Heart left ventricle (tissue), 13 donors: ENCODE measurements at regions not wholly inside any gene's neighbourhood (a gene's known extent, or its start where the extent isn't known, plus 50 kb on each side); places are given as distances from the start of the nearest gene placed in this dataset.

Experiments
- POLR2A ChIP-seq, 2 donors: fragments of 450-650 bp; IDR thresholded peaks; one replicate each; pipeline ENCODE4 v1.6.1; 2017; ENCODE audit warnings: antibody characterized with exemption in 2 of 2, mild to moderate bottlenecking in 2 of 2, moderate library complexity in 2 of 2
- TF ChIP-seq, protein P1 (sequence below), 12 donors: fragments of 200-600 bp; sonication (generic) in 4 of 12; IDR thresholded peaks; one replicate each; pipeline versions ENCODE4 v1.5.0 to v1.8.0; 2018 to 2022; ENCODE audit warnings: antibody characterized with exemption in 12 of 12, mild to moderate bottlenecking in 5 of 12
- donor health status: ischemic (EF 13 %, LVEDD 7.1; RV severe dilation, severe dysfunction).
- donor health status: DM: no; HTN: yes; CAD: no.
- donor health status: DM: no; HTN: no; CAD: no.
- donor health status: ischemic (EF 25% LVEDD 6.9; RV normal size, moderate dysfunction).
- donor health status: ischemic (EF 25% LVEDD 5.7; RV mildly dilated, moderate dysfunction).
- donor health status: ischemic (EF 35%, LVEDD 5.7; RV mildly dilated, moderate dysfunction).
- donor health status: nonischemic (EF 11% LVEDD 7.7; RV severe dilation, severe dysfunction).
- donor health status: DM: yes; HTN: yes; CAD: no.
- donor health status: PGD.
- donor health status: ischemic (EF 29% LVEDD 5.4; RV normal size, mild dysfunction).
- donor health status: nonischemic (EF 23%, LVEDD 6.1; RV moderate dilation, normal function).

DNA sequence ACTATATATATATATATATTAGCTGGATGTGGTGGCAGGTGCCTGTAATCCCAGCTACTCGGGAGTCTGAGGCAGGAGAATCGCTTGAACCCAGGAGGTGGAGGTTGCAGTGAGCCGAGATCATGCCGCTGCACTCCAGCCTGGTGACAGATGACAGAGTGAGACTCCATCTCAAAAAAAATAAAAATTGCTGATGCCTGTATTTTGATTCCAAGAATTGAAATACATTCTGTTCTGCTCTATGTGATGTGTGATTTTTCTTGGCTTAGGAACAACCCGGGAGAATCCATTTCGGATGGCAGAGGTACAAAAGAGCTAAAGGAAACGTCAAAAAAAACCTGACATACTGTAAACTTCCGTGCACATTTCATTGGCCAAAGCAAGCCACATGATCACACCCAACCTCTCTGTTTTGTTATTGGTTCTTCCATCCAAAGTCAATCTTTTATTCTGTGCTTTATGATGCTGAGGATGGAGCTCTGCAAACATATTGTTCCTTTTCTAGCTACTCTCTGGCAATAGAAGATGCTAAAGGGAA lies 478.1 kb upstream of the MAP2 start:
- TF ChIP-seq, protein P1, sequence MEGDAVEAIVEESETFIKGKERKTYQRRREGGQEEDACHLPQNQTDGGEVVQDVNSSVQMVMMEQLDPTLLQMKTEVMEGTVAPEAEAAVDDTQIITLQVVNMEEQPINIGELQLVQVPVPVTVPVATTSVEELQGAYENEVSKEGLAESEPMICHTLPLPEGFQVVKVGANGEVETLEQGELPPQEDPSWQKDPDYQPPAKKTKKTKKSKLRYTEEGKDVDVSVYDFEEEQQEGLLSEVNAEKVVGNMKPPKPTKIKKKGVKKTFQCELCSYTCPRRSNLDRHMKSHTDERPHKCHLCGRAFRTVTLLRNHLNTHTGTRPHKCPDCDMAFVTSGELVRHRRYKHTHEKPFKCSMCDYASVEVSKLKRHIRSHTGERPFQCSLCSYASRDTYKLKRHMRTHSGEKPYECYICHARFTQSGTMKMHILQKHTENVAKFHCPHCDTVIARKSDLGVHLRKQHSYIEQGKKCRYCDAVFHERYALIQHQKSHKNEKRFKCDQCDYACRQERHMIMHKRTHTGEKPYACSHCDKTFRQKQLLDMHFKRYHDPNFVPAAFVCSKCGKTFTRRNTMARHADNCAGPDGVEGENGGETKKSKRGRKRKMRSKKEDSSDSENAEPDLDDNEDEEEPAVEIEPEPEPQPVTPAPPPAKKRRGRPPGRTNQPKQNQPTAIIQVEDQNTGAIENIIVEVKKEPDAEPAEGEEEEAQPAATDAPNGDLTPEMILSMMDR (IDR thresholded peaks at IDR 0.05) = no peak
- no peak for TF ChIP-seq POLR2A (IDR thresholded peaks at IDR 0.05)
